ENCODE measurements at regions not wholly inside any gene's neighbourhood (a gene's known extent, or its start where the extent isn't known, plus 50 kb on each side); places are given as distances from the start of the nearest gene placed in this dataset.

DNA sequence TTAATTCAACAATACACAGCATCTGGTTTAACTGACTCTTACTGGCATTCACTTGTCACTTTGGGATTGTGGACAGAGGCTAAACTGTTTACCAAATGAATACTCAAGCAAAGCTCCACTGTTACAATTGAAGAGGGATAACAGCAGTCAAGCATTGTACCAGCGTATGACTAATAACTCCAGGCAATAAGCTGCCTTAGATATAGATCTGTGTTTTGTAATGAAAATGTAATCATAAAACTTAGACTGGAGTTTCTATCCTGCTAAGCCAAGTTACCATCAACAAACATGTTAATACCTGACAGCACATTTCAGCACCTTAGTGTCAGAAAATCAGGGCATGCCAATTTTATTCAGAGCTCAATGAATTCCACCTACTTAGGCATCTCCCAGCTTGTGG lies 889.5 kb downstream of the EPHA4 start:
- Histone ChIP-seq H3K27me3 (replicated peaks in 1 of 7) (peaks cover 0 to 4% (median 0%) of the 10 kb centered on the region in 7 donors), H3K4me3 (no peak overlapping the region), H3K36me3 (no peaks in the 10 kb centered on the region), H3K4me1 (no peaks in the 10 kb centered on the region), H3K9me3 (no peaks in the 10 kb centered on the region), H3K27ac (no peak overlapping the region)
- intact Hi-C loops (cut with DNase I; ENCODE audit: low total_unique reads) = no loop called here
- TF ChIP-seq POLR2A (IDR thresholded peaks at IDR 0.05) (no peak), POLR2AphosphoS5 (IDR thresholded peaks at IDR 0.05) (no peak), CTCF (IDR thresholded peaks at IDR 0.05 in 8 of 11, conservative IDR thresholded peaks at IDR 0.05 in 3 of 11) (no peak)
- WGBS, 5 donors = 72 to 93% (median 81%) methylated on average over 1 of the region's 1 CpG
- DNase-seq = no peak

DNA sequence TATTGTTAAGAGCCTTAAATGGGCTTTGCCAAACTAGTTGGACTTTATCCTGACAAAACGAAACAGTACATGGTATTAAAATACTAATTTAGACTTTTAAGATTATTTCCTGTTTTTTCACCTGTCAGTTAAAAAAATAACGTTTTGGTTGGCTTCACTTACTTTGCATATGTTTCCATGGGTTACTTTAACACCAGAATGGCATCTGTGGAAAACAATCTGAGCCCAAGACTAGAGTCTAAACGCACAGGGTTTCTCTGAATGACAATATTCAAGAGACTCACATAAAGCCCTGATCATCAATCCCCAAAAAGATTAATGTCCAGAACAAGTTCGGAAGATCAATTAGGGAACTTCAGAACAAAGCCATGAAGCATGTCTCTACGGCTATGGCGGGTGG lies 888.0 kb downstream of the EPHA4 start:
- intact Hi-C loops (cut with DNase I; ENCODE audit: low total_unique reads) = no loop called here
- H3K27ac ChIP-seq = no peak overlapping the region
- no peak for TF ChIP-seq POLR2A (IDR thresholded peaks at IDR 0.05)
- no peak for TF ChIP-seq POLR2AphosphoS5 (IDR thresholded peaks at IDR 0.05)
- TF ChIP-seq CTCF (IDR thresholded peaks at IDR 0.05 in 8 of 11, conservative IDR thresholded peaks at IDR 0.05 in 3 of 11) = no peak
- WGBS, 5 donors = 52 to 75% (median 63%) methylated on average over 6 of the region's 6 CpGs
- H3K4me1 ChIP-seq = no peaks in the 10 kb centered on the region
- no peak overlapping the region for H3K4me3 ChIP-seq
- peaks cover 0 to 4% (median 0%) of the 10 kb centered on the region in 7 donors for H3K27me3 ChIP-seq (replicated peaks in 1 of 7)
- no peak for DNase-seq
- H3K36me3 ChIP-seq = no peaks in the 10 kb centered on the region
- H3K9me3 ChIP-seq = no peaks in the 10 kb centered on the region

- Histone ChIP-seq H3K36me3 (no peaks in the 10 kb centered on the region), H3K4me3 (no peak overlapping the region), H3K27ac (no peak overlapping the region), H3K27me3 (replicated peaks in 1 of 7) (peaks cover 0 to 4% (median 0%) of the 10 kb centered on the region in 7 donors), H3K4me1 (no peaks in the 10 kb centered on the region), H3K9me3 (no peaks in the 10 kb centered on the region)
- WGBS, 5 donors = 48 to 52% (median 50%) methylated on average over 15 of the region's 15 CpGs
- TF ChIP-seq POLR2A (IDR thresholded peaks at IDR 0.05) (no peak), CTCF (IDR thresholded peaks at IDR 0.05 in 8 of 11, conservative IDR thresholded peaks at IDR 0.05 in 3 of 11) (peak; percentile 52 to 84 (median 75))
- peak; percentile 77 for DNase-seq
- intact Hi-C loops (cut with DNase I; ENCODE audit: low total_unique reads) = loop anchor here (2.0 kb wide), 1 partner anchor 887 kb away; no protein-coding TSS in a partner anchor
Measured at GRCh38 chr2:220687231-220687843, 884.8 kb downstream of the EPHA4 start.

- no peaks in the 10 kb centered on the region for H3K27me3 ChIP-seq (replicated peaks in 1 of 7)
- H3K27ac ChIP-seq = no peak overlapping the region
- H3K4me1 ChIP-seq = no peaks in the 10 kb centered on the region
- WGBS, 5 donors = 52 to 67% (median 59%) methylated on average over 6 of the region's 6 CpGs
- no peaks in the 10 kb centered on the region for H3K36me3 ChIP-seq
- intact Hi-C loops (cut with DNase I; ENCODE audit: low total_unique reads) = no loop called here
- peaks cover 0 to under 1% (median under 1%) of the 10 kb centered on the region in 8 donors for H3K9me3 ChIP-seq
- TF ChIP-seq POLR2A (IDR thresholded peaks at IDR 0.05) (no peak), CTCF (IDR thresholded peaks at IDR 0.05 in 8 of 11, conservative IDR thresholded peaks at IDR 0.05 in 3 of 11) (no peak)
- DNase-seq = no peak
- no peak overlapping the region for H3K4me3 ChIP-seq
Measured at GRCh38 chr2:220695397-220696279, 876.5 kb downstream of the EPHA4 start.
